GM21528 (cell line): ENCODE measurements at regions not wholly inside any gene's neighbourhood (a gene's known extent, or its start where the extent isn't known, plus 50 kb on each side); places are given as distances from the start of the nearest gene placed in this dataset.

Source experiments
- ATAC-seq: cut with Tn5 transposase; IDR thresholded peaks from one replicate; pipeline ENCODE4 v1.9.1; 2021; ENCODE audit warnings: mild to moderate bottlenecking, moderate library complexity; ENCODE audit not compliant: unreplicated experiment, low FRiP score

DNA sequence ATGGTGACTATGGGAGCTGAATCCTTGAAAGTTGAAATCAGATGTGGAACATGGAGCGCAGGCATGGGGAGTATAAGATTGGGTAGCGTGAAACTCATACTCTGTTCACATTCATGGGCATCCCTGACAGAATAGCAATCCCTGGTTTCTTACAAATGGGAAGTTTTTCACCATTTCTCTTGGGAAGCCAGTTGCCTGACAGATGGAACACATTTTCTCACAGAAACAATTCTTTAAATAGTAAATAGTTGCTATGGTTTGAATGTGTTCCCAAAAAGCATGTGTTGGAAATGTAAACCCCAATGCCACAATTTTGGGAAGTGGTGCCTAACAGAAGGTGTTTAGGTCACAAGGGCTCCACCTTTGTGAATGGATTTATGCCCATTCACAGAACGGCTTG lies 262.8 kb upstream of the HS3ST5 start:
- no peak for ATAC-seq

DNA sequence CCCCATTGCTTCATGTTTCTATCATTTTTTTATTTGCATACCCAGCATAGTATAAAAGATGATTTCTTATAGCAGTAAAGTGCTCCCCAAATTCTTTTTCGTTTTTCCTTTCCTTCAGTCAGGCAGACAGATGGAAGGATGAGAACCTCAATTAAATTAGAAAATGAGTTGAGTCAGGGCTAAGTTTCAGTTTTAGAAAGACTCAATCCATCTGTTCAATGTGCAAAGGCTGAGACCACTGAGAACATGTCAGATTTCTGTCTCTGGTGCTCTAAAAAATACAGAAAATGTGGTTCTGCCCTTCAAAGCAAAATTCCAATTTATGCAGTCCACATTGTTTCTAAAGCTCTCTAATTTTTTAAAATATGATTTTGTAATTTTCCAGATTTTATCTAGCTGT lies 257.6 kb upstream of the HS3ST5 start:
- ATAC-seq, result no peak

DNA sequence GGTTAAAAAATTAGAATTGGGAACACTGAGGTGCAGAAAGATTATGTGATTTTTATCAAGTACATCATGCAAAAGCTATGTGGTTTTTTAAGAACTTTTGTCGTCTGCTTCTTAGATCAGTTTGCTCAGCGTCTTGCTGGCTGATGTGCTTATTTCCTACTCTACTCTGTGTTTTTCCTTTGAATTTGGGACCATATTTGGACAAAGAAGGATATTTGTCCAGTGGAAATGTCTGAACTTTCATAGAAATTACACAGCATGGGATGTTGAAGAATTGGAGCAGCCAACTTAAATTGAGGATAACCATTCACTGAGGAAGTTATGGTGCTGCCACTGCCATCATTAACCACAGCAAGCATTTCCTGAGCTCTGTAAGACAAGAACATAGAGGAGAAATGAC lies 252.8 kb upstream of the HS3ST5 start:
- ATAC-seq, result no peak

DNA sequence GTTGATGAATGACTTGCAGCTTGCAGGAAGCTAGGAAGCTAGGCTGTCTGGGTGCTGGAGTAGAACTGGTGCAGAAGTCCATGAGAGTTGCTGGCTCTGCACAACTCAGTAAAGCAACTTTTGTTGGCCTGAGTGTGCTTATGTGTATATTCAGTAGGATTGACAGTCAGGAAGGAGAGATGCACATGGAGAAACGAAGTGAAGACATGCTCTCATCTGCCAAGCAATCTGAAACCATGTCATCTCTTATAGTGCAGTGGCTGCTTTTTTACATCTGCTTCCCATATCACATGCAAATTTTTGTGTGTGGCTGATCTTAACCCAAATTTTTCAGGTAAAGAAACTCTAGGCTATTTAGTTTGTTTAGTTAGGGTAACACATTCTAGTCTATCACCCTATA lies 252.4 kb upstream of the HS3ST5 start:
- no peak for ATAC-seq

DNA sequence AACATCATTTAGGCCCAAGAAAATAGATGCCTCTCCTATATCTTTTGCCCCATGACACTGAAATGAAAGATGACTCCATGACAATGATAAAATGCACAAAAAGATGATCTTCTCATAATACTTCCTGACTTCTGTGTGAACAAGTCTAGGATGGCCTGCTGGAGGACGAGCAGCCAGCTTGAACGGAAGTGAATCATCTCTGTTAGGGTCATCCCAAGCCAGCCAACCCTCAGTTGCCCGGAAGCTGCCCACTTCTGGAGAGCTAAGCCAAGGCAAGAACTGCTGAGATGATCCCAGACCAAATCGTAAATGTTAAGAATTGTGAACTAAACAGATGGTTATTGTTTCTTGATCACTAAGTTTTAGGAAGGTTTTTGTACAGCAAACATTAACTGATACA lies 249.7 kb upstream of the HS3ST5 start:
- ATAC-seq, result no peak

DNA sequence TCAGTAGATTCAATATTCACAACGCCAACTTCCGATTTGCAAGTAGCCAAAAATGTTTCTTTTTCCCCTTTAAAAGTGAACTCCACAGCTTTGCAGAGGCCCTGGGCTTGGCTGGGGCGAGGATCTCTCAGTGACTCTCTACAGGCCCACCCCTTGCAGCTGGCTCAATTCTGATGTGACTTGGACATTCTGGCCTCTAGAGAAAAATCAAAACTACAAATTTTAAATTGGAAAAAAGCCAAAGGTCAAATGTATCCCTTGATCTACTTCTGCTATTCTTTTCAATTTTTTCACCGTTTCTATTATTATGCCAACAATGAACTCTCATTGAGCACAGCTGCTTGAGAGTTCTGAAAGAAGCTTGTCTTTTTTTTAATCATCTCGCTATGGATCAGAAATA lies 245.9 kb upstream of the HS3ST5 start:
- ATAC-seq, result no peak

DNA sequence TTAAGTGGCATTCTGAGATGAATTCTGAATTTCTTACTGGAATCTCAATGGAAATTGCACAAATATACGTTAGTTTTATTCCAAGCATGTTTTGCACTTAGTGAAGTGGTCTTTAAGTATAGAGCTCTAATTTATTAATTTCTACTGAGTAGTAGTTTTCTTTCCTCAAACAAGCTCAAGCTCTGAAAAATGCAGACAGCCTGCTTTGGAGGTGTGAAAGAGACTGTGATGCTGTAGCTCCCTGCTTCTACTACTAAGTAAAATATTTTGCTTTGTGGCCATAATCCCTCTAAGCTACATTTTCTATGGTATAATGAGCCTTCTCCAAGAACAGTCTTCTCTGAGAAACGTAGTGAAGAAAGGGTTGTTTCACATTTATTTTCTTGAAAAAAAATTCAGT lies 243.5 kb upstream of the HS3ST5 start:
- no peak for ATAC-seq

DNA sequence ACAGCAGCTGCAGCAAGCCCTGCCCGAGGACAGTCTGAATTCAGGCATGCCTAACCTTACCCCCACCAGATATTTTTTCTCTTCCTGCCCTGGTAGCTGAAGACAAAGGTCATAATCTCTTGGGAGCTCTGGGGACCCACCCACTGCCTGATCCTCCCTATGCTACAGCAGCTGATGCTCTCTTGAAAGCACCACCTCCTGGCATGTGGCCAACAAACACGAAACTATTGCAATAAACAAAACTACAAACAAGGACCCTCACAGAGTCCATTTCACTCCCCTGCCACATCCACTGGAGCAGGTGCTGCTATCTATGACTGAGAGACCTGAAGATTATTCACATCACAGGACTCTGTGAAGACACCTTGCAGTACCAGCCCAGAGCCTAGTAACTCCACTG lies 238.5 kb upstream of the HS3ST5 start:
- no peak for ATAC-seq

DNA sequence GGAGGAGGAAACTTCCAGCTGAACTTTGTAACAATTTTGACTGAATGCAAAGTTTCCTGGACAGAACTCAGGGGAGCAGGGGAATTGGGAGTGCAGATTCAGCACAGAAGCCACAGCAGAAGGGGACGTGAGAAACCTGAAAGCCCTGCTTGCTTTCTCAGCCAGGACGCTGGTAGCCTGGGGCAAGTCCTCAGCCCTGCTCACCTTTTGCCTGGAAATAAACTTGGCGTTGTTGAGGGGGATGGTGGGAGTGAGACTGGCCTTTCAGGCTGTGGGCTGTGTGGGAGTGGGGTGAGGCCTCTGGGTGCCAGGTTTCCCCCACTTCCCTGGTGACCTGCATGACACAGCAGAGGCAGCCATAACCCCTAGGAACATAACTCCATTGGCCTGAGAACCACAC lies 238.1 kb upstream of the HS3ST5 start:
- ATAC-seq, result no peak

DNA sequence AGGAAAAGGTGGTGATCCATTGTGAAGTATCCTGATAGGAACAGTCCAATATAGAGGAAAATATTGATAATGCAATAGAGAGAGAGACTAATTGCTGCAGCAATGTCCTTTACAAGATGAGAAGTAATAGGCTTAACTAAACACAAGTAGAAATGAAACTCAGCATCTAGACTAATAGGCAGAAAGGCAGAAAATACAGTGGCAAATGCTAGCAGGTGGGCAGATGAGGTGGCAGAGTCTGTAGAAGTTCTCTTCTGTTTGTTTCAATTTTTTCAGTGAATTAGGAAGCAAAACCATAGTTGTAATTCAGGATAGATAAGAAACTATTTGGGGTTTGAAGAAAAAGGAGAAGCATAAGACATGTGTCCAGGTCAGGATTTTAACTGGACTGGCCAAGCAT lies 236.7 kb upstream of the HS3ST5 start:
- no peak for ATAC-seq

DNA sequence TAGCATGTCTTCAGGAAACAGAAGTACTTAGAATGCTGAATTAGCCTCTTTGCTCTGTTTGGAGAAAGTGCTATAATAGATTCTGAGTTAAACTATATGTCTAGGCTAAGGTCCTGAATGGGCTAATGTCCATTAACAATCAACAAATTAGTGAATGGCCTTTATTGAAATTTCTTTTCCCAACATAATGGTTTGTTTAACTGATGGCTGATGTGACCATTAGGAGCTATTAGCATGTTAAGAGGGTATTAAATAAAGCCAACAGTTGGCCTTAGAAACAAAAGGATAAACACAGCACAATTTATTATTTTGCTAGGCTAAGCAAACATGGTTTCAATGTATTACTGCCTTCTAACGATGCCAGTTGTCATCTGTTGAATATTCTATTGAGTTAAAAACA lies 234.3 kb upstream of the HS3ST5 start:
- no peak for ATAC-seq

DNA sequence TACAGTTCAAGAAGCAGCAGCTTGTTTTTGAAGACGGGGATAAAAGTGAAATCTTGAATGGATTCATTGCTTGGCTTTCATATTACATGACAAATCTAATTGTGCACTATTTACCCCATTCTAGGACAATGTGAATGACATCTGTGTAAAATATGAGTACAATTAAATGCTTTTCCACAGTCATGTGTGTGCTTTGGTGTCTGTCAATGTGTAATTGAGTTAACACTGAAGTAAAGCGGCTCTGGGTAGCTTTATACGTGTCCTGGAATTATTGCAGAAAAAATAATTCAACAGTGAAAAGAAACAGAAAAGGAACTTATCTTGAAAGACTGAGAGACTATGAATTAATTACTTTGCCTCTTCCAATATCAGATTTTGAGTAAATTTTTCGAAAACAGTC lies 233.5 kb upstream of the HS3ST5 start:
- ATAC-seq, result no peak

DNA sequence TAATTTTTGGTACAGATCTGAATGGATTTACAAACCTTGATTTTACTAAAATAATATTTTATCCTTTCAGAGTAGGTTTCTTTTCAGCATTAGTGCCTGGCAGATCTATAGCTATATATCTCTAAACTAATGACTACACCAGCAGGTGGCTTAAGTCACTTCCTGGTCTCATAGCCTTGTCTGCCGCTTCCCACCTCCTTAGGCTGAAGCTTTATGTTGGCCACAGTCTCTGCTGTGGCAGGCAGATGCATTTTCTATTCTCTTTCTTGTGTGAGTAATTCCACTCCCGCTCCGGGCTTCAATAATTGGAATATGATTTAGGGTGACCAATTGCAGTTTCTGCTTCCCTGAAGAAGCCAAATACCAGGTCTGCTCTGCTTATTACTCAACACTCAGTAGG lies 226.8 kb upstream of the HS3ST5 start:
- ATAC-seq, result no peak

DNA sequence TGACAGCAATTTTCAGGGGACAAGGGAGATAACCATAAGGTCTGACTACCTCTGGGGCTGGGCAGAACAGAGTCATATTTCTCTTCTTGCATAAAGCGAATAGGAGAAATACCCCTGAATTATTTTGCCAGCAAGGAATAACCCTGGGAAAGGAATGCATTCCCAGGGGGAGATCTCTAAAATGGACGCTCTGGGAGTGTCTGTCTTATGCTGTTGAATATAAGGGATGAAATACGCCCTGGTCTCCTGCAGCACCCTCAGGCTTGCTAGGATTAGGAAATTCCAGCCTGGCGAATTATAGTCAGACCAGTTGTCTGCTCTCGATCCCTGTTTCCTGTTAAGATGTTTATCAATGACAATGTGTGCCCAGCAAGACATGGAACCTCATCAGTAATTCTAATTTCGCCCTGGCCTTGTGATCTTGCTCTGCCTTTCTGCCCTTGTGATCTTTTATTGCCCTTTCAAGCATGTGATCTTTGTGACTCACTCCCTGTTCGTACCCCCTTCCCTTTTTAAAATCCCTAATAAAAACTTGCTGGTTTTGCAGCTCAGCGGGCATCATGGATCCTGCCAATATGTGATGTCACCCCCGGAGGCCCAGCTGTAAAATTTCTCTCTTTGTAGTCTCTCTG lies 221.6 kb upstream of the HS3ST5 start:
- no peak for ATAC-seq

DNA sequence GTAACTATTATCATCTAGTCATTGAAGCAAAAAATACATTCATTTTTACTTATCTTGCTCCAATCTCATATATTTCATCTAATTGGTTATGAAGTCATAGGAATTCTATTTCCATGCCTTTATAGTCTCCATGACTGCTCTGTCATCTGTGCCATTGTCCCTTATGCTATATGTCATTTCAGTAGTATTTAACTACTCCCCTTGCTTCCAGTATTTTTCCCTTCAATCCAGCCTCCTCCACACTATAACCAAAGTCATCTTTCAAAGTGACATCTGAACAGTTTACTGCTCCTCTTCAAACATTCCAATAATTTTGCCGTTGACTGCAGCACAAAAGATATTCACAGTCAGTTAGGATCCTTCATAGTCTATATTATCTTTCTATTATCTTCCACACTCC lies 216.6 kb upstream of the HS3ST5 start:
- ATAC-seq, result no peak

DNA sequence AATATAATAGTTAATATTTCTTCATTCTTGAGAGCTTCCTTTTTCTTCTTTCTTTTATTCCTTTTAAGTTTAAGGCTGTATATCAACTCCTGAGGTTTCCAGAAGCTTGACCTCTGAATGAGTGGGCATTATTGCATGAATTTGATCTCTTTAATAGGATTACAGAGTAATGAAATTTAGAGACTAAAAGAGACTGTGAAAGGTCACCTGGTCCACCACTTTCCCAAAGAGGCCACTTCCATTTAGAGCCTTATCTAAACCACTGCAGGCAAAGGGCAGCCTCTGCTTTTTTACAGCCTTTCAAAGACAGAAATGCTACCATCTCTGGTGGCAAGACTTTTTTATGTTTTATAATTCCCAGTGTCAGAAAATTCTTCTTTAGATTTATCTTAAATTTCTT lies 215.3 kb upstream of the HS3ST5 start:
- no peak for ATAC-seq

DNA sequence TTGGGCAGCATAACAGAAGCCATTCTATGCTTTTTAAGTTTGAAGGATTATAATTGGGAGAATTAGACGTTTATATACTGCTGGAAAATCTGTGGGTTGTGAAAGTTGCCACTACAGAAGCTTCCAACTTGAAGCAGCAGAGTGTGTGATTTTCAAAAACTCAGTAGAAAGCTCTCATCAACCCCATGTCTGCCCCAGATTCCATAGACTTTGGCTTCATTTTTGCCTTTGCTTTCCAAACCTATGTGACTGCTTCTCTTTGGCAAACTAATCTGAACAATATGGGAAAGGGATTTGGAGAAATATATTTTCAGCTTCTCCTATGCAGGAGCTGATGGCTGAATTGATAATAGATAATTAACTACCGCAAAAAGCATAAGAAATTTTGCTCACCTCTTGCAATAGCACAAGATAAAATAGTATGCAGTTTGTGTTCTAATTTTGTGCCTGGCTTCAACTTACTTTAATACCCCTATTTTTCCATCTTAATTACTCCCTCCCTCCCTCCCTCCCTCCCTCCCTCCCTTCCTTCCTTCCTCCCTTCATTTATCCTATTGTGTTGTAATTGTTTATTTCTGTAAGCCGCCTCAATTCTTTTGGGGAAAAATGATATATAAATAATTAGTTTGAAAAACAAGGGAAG lies 214.1 kb upstream of the HS3ST5 start:
- no peak for ATAC-seq

DNA sequence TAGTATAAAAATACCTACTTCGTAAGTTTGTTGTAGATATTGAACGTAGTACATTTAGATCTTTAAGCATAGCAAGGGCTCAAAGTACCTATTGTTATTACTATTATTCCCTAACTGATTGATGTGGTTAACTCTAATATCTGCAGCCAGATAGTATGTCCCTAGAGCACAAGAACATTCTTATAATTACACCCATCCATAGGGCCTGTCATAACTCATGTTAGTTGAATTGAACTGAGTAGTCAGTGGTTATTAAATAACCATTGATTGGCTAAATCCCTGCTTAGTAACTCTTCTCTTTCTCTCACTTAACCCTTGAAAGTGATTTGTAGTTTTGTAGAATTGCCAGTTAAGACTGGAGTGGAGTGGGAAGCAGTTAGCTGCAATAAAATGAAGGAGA lies 207.5 kb upstream of the HS3ST5 start:
- no peak for ATAC-seq

DNA sequence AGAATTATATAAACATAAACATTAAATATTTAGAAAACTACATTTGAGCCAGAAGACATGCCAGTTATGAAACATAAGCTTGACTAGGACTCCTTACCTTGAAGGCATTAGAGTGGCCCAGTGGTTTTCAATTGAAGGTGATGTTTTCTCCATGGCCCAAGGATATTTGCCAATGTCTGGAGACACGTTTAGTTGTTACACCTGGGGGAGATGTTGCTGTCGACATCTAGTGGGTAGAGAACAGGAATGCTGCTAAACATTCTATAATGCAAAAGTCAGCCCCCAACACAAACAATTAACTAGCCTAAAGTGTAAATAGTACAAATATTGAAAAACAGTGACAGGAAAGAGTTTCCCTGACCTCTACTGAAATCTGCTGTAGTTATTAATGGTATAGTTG lies 200.9 kb upstream of the HS3ST5 start:
- no peak for ATAC-seq

DNA sequence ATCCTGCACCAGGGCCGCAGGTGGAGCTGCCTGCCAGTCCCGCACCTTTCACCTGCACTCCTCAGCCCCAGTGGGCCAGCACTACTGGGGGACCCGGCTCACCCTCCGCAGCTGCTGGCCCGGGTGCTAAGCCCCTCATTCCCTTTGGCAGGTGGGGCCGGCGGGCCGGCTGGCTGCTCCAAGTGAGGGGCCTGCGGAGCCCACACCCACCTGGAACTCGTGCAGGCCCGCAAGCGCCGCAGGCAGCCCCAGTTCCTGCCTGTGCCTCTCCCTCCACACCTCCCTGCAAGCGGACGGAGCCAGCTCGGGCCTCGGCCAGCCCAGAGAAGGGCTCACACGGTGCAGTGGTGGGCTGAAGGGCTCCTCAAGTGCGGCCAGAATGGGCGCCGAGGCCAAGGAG lies 199.0 kb upstream of the HS3ST5 start:
- no peak for ATAC-seq

DNA sequence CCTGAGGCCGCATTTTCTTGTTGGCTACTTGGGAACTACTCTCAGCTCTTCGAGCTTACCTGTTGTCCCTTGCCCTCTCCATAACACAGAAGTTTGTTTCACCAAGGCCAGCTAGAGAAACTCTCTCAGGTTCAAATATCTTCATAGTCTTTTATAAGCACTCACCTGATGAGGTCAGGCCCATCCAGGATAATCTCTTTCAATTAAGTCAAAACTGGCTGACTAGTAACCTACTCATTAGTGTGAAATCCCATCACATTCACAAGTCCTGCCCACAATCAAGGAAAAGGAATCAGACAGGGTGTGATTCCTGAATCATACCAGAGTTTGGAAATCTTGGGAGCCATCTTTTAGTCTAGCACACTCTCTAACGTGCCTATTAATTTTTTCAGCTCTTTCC lies 195.2 kb upstream of the HS3ST5 start:
- no peak for ATAC-seq

DNA sequence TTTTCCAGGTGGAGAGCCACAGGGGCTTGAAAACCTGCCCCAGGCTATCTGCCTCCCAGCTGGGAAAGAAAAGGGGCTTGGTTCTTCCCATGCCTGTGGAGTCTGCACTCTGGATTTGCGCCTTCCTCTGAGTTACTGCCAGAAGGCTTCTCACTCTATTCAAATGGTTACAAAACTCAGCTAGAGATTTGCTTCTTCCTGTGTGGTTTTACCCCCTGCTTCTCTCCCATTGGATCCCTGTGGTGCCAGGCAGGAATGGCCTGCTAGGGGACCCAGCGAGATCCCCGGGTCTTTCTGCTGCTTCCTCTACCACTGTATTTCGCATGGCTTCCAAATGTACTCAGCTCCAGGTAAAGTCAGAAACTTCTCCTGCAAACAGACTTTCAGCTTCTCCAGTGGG lies 192.0 kb upstream of the HS3ST5 start:
- ATAC-seq, result no peak

DNA sequence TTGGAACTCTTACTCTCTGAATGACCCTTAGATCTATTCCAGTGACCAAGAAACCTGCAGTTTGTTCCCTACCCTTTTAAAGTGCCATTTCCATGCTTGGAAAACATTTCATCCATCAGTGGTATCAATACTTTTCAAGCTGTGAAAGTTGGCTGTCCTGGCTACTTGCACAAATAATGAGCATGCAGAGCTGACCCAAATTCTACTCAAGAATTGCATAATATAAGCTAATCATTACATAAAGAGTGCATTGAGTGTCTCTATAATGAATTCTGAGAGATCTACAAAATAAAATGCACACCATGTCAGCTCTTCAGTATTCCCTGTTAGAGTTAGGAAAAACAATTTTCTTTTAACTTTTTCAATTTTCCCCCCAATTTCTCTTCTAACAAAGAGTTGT lies 181.3 kb upstream of the HS3ST5 start:
- no peak for ATAC-seq
